GM21737 (cell line): ENCODE measurements at regions not wholly inside any gene's neighbourhood (a gene's known extent, or its start where the extent isn't known, plus 50 kb on each side); places are given as distances from the start of the nearest gene placed in this dataset.

ENCODE experiments used
- ATAC-seq: cut with Tn5 transposase; IDR thresholded peaks from one replicate; pipeline ENCODE4 v1.9.1; 2021; ENCODE audit warnings: mild to moderate bottlenecking, moderate library complexity; ENCODE audit not compliant: unreplicated experiment

DNA sequence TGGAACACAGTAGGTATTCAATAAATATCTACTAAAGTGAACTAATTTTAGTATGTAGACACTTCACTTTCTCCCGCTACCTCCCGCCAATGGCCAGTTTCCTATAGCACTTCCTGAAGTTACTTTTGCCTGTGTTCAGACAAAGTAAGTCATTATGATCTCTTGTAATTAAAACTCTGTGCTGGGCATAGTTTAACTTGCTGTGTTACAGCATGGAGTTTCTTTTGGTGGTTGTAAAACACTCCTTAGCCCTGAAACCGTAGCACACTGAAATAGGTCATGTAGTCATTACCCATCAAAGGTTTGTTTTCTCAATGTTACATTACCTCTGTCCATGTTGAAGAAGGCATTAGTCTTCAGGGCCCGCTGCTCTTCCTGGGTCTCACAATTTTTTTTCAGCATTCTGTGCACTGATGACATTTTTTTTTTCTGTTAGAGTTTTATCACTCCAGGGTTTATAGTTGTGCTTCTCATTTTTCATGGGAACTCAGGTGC, 54.0 kb upstream of the CENPW start:
- ATAC-seq = no peak
